PC-3 (cell line): ENCODE measurements at regions not wholly inside any gene's neighbourhood (a gene's known extent, or its start where the extent isn't known, plus 50 kb on each side); places are given as distances from the start of the nearest gene placed in this dataset.
"Not testable (repeated sequence)": the region's sequence is repeated elsewhere in the genome, so short reads cannot be mapped to it uniquely, and the experiment has no call there.

Source experiments
- EZH2 ChIP-seq: fragments of 300-600 bp; sonication (generic); IDR thresholded peaks from one replicate; pipeline ENCODE4 v1.6.1; 2017; ENCODE audit warnings: antibody characterized with exemption, mild to moderate bottlenecking, low read length; ENCODE audit not compliant: unreplicated experiment
- EZH2phosphoT487 ChIP-seq: fragments of 300-600 bp; sonication (generic); IDR thresholded peaks from 2 replicates; pipeline ENCODE4 v1.6.1; 2018; ENCODE audit warnings: mild to moderate bottlenecking, antibody characterized with exemption, low read length, borderline replicate concordance
- TF ChIP-seq, protein P1 (sequence below): fragments of 300-600 bp; sonication (generic); conservative IDR thresholded peaks from 2 replicates; pipeline ENCODE4 v1.5.1; 2017; ENCODE audit warnings: antibody characterized with exemption, low read depth, mild to moderate bottlenecking, low read length

DNA sequence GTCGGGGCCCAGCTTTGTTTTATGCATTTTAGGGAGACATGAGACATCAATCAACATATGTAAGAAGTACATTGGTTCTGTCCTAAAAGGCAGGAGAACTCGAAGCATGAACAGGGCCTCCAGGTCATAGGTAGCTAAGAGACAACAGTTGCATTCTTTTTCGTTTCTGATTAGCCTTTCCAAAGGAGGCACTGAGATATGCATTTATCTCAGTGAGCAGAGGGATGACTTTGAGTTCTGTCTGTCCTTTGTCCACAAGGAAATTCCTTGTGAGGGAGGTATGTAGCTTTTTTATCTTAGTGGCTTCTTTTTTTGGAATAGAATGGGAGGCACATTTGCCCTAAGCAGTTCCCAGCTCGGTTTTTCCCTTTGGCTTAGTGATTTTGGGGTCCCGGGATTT, 109.5 kb upstream of the KIF2A start:
- TF ChIP-seq, protein P1, sequence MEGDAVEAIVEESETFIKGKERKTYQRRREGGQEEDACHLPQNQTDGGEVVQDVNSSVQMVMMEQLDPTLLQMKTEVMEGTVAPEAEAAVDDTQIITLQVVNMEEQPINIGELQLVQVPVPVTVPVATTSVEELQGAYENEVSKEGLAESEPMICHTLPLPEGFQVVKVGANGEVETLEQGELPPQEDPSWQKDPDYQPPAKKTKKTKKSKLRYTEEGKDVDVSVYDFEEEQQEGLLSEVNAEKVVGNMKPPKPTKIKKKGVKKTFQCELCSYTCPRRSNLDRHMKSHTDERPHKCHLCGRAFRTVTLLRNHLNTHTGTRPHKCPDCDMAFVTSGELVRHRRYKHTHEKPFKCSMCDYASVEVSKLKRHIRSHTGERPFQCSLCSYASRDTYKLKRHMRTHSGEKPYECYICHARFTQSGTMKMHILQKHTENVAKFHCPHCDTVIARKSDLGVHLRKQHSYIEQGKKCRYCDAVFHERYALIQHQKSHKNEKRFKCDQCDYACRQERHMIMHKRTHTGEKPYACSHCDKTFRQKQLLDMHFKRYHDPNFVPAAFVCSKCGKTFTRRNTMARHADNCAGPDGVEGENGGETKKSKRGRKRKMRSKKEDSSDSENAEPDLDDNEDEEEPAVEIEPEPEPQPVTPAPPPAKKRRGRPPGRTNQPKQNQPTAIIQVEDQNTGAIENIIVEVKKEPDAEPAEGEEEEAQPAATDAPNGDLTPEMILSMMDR: not testable (repeated sequence)
- TF ChIP-seq EZH2phosphoT487, EZH2: not testable (repeated sequence)
